ENCODE measurements at regions not wholly inside any gene's neighbourhood (a gene's known extent, or its start where the extent isn't known, plus 50 kb on each side); places are given as distances from the start of the nearest gene placed in this dataset.

- no peak for TF ChIP-seq CTCF (IDR thresholded peaks at IDR 0.05)
- no peak for TF ChIP-seq POLR2A (IDR thresholded peaks at IDR 0.05)
- no peak for TF ChIP-seq EP300 (IDR thresholded peaks at IDR 0.05)
- no peak for TF ChIP-seq POLR2AphosphoS5 (IDR thresholded peaks at IDR 0.05)
These were observed 72.9 kb downstream of the ZNF281 start for GRCh38 chr1:200336901-200337391.
